Hypothalamus (tissue), 51 donors: ENCODE measurements at regions not wholly inside any gene's neighbourhood (a gene's known extent, or its start where the extent isn't known, plus 50 kb on each side); places are given as distances from the start of the nearest gene placed in this dataset.

ENCODE experiments used
- DNase-seq, 51 donors: peaks; one replicate each; lab custom pipeline; 2025; lab: John Stamatoyannopoulos, UW

- DNase-seq, result no peak
Measured at GRCh38 chr11:128372977-128373376, 214.4 kb downstream of the ETS1 start.

- no peak for DNase-seq
Measured at GRCh38 chr11:128367573-128367972, 219.8 kb downstream of the ETS1 start.

GRCh38 chr11:128365044-128365443 lies 222.3 kb downstream of the ETS1 start:
- DNase-seq, result no peak

GRCh38 chr11:128361451-128362020 lies 225.8 kb downstream of the ETS1 start:
- DNase-seq, result no peak

GRCh38 chr11:128359515-128359914 lies 227.8 kb downstream of the ETS1 start:
- DNase-seq, result no peak

GRCh38 chr11:128357073-128357472 lies 230.3 kb downstream of the ETS1 start:
- no peak for DNase-seq

GRCh38 chr11:128355558-128355957 lies 231.8 kb downstream of the ETS1 start:
- no peak for DNase-seq

- DNase-seq, result no peak
Measured at GRCh38 chr11:128354476-128354875, 232.9 kb downstream of the ETS1 start.

- no peak for DNase-seq
Measured at GRCh38 chr11:128351168-128351567, 236.2 kb downstream of the ETS1 start.

- no peak for DNase-seq
Measured at GRCh38 chr11:128349650-128350299, 237.6 kb downstream of the ETS1 start.

GRCh38 chr11:128346804-128347203 lies 240.6 kb downstream of the ETS1 start:
- DNase-seq, result no peak

GRCh38 chr11:128345316-128345715 lies 242.0 kb downstream of the ETS1 start:
- no peak for DNase-seq

- DNase-seq, result no peak
Measured at GRCh38 chr11:128343870-128344269, 243.5 kb downstream of the ETS1 start.

GRCh38 chr11:128343135-128343514 lies 244.2 kb downstream of the ETS1 start:
- no peak for DNase-seq

- DNase-seq, result no peak
Measured at GRCh38 chr11:128342511-128343134, 244.7 kb downstream of the ETS1 start.

- DNase-seq, result no peak
Measured at GRCh38 chr11:128341280-128342248, 245.8 kb downstream of the ETS1 start.

- DNase-seq, result no peak
Measured at GRCh38 chr11:128339792-128340191, 247.6 kb downstream of the ETS1 start.

- DNase-seq, result no peak
Measured at GRCh38 chr11:128338811-128339210, 248.5 kb downstream of the ETS1 start.

GRCh38 chr11:128336203-128336602 lies 251.2 kb downstream of the ETS1 start:
- DNase-seq, result no peak

GRCh38 chr11:128335729-128336128 lies 251.6 kb downstream of the ETS1 start:
- no peak for DNase-seq
